Activated CD4-positive, alpha-beta T cell treated with anti-CD3 and anti-CD28 coated beads for 4 hours (primary cell): ENCODE measurements at regions not wholly inside any gene's neighbourhood (a gene's known extent, or its start where the extent isn't known, plus 50 kb on each side); places are given as distances from the start of the nearest gene placed in this dataset.

Source experiments
- DNase-seq, 2 donors: peaks; one replicate each; pipeline ENCODE4 v3.0.0-alpha.2; 2020

GRCh38 chr19:29263305-29264135, 50.6 kb upstream of the UQCRFS1 start:
- peak; percentile 22 to 50 for DNase-seq

DNA sequence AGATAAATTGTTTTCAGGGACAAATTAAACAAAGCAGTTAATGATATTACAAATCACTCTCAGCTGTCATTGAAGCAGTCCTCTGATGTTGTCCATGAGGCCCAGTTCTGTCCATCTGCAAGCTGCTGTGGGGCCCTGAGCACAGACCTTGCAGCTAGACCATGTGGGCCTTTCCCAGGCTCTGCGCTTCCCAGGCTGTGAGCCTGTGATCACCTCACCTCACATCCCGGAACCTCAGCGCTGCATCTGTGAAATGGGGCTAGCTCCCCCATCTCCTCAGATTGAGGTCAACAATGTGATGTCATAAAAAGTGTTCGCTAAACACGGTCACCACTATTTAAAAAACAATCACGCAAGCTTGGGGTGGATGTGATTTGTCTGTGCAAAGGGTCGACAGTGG, 51.9 kb upstream of the UQCRFS1 start:
- DNase-seq, result no peak

- DNase-seq, result no peak
Measured at GRCh38 chr19:29265436-29265835, 52.5 kb upstream of the UQCRFS1 start.

GRCh38 chr19:29266001-29266400, 53.0 kb upstream of the UQCRFS1 start:
- no peak for DNase-seq

GRCh38 chr19:29266603-29267002, 53.7 kb upstream of the UQCRFS1 start:
- no peak for DNase-seq

GRCh38 chr19:29267701-29268100, 54.8 kb upstream of the UQCRFS1 start:
- DNase-seq, result no peak

GRCh38 chr19:29268103-29268502, 55.2 kb upstream of the UQCRFS1 start:
- no peak for DNase-seq

- DNase-seq, result no peak
Measured at GRCh38 chr19:29268721-29269393, 55.9 kb upstream of the UQCRFS1 start.

DNA sequence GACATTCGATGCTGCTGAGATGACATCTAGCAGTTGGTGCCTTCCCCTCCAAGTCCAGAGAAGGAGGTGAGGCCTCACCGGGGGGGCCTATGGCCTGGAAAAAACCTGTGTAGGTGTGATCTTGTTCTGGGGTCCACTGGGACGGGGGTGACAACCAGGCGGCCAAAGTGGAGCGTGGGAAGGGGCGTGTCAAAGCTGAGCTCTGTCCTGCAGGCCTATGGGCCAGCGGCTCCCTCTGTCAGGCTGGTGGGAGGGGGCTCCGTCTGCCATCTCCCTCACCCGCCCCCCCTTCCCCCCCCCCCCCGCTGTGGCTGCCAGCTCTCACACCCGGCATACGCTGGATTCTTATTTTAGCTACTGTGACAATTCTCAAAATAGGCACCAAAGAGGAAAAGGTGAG, 56.7 kb upstream of the UQCRFS1 start:
- DNase-seq, result no peak

DNA sequence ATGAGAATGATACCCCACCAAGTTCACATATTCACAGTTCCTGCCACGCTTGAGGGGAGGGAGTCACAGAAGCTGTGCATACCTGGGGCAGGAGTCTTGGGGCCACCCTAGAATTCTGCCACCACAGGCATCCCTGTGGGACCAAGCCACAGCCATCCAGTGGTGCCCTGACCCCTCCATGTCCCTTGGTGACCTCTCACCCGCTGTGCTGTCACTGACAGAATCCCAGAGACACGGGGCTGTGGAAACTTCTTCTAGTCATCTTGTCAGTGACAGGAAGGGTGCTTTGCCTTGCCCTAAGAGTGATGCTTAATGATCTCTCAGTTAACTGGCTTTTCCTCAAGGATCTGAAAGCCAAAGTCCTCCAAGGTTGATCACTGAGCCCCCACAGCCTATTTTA, 58.4 kb upstream of the UQCRFS1 start:
- DNase-seq, result no peak

DNA sequence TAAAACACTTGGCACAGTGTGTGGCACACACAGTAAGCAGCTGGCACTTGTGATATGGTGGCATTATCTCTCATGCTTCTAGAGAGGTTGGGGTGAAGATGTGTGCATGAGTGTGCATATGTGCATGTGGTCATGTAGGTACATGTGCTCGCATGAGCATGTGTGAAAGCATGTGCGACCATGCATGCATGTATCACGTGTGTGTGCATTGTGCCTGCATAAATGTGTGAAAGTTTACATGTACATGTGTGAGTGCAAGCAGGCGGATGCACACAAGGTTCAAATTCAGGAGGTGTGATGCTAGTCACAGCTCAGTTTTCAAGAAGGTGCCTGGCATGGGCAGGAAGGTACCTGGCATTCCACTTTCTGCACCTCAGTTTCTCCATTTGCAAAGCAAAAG, 59.0 kb upstream of the UQCRFS1 start:
- no peak for DNase-seq

GRCh38 chr19:29273000-29273640, 60.2 kb upstream of the UQCRFS1 start:
- no peak for DNase-seq

GRCh38 chr19:29275266-29275665, 62.3 kb upstream of the UQCRFS1 start:
- no peak for DNase-seq

GRCh38 chr19:29277102-29277501, 64.2 kb upstream of the UQCRFS1 start:
- DNase-seq, result peak; percentile 9 to 23

DNA sequence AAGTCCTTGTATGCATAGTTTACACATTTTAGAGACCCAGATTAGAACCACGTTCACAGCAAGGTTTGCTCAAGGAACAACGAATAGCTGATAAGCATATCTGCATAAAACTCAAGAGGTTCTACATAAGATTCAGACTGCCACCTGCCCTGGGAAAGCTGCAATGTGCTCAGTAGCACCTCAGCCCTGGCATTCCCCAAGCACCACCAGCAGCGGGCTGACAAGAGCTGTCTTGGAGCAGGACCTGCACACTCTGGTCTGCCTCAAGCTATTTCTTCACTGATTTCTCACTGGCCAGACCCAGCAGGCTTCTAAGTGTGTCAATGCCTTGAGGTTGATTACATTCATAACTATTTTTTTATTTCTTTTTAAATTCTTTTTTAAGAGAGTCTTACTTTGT, 65.8 kb upstream of the UQCRFS1 start:
- DNase-seq, result no peak

- DNase-seq, result no peak
Measured at GRCh38 chr19:29283366-29283765, 70.4 kb upstream of the UQCRFS1 start.

GRCh38 chr19:29285187-29285687, 72.3 kb upstream of the UQCRFS1 start:
- no peak for DNase-seq

GRCh38 chr19:29285878-29286277, 72.9 kb upstream of the UQCRFS1 start:
- no peak for DNase-seq

DNA sequence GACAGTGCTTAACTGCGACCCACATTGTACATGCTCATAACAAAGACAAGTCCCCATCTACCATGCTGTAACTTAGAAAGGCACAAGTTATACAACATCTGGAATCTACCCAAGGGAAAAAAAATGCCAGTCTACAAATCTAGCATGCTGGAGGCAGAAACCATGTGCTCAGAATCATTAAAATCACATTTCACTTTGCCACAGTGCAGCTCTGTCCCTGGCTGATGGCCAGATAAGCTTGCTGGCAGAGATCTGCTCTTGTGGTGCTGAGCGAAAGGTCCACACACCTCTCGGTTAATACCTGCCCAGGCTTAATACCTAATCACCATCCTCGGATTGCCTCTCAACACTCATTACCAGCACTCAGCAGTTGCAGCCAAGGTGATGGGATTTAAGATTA, 74.1 kb upstream of the UQCRFS1 start:
- DNase-seq, result no peak

GRCh38 chr19:29288256-29288655, 75.3 kb upstream of the UQCRFS1 start:
- DNase-seq, result no peak

DNA sequence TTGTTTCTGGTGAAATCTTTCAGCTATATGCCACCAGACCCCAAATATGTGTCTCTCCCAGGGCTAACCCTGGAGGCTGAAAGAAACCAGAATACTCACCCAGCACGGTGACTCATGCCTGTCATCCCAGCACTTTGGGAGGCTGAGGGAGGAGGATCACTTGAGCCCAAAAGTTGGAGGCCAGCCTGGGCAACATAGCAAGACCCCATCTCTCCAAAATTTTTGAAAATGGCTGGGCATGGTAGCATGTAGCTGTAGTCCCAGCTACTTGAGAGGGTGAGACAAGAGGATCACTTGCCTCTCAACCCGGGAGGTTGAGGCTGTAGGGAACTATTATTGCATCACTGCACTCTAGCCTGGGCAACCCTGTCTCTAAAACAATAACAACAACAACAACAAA, 76.1 kb upstream of the UQCRFS1 start:
- no peak for DNase-seq

DNA sequence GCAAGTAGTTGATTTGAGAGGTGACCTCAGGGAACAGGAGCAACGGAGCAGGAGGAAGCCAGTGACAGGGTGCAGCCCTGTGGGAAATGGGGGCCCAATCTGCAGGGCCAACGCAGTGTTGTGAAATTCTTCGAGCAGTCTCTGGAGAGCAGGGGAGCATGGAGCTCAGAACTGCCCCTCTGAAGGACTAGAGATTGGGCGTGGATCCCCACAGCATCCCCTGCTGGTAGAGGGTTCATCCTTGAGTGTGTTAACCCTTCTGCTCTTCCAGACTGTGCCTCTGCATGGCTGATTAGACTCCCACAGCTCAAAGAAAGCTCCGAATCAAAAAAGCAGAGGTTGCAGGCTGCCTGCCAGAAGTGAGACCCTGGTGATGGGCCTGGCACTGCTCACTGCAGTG, 77.9 kb upstream of the UQCRFS1 start:
- no peak for DNase-seq

DNA sequence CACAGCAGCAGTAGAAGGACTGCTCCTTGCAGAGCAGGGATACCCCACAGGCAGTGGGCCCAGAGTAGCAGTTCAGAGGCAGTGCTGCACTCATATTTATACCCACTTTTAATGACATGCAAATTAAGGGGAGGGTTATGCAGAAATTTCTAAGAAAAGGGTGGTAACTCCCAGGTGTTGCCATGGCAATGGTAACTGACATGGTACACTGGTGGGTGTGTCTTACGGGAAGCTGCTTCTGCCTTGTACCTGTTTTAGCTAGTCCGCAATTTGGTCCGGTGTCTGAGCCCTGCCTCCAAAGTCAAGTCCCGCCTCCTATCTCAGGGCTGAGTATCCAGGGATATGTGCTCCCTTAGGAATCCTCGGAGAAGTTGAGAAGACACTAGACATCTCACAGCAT, 79.2 kb upstream of the UQCRFS1 start:
- no peak for DNase-seq

DNA sequence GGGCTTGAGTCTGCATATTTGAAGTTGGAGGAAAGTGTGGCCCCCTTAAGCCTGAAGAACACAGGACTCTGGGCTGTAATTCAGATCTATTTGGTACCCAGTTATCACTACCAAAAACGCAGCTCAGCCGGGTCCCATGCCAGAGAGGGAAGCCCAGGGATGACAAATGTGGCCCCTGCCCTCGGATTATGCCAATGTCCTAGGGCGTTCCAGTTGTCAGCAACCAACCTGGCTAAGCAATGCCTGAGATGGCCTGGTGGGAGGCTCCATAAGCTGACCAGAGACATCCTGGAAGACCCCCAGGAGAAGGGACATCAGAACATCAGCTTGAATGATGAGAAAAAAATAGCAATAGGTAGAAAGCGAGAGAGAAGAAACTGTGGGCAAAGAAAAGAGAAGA, 79.6 kb upstream of the UQCRFS1 start:
- DNase-seq, result no peak
